Activated CD4-positive, alpha-beta T cell treated with anti-CD3 and anti-CD28 coated beads, Interleukin-2, amount 50 U/mL, for 1 hour (primary cell): ENCODE measurements at regions not wholly inside any gene's neighbourhood (a gene's known extent, or its start where the extent isn't known, plus 50 kb on each side); places are given as distances from the start of the nearest gene placed in this dataset.

Experiments used
- DNase-seq: peaks from one replicate; pipeline ENCODE4 v3.0.0-alpha.2; 2020

DNA sequence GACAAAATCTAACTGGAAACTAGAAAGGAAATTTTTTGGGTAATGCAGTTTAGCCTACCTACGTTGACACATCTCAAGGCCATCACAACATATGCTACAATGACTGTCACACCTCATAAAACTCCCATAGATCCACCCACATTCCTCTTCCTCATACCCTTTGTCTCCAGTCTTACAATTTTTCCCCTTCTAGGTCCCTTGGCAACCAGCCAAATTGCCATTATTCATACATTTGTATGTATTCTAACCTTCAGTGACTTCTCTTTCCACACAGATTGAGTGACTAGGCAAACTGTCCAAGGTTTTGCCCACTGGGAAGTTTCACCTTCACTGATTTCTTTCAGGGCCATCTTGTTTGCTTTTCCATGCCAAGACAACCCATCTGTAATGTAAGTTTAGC is 100.5 kb upstream of the TPK1 start:
- DNase-seq: no peak

DNA sequence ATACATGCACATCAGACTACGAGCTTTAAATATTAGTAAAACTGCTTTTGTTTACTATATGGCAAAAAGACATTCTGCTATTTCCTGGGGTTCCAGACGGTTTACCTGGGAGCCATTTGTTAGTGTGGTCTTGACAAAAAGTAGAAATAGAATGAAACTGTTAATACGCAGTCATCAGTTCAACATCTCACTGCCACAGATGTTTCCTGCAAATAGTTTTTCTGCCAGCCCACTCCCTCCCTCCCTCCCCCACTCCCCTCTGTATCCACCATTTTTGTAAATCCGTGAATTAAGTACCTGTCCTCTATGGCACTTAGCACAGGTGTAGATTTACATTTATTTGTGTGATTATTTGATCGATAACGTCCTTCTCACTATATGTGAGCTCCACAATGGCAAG is 74.6 kb upstream of the TPK1 start:
- no peak for DNase-seq

DNA sequence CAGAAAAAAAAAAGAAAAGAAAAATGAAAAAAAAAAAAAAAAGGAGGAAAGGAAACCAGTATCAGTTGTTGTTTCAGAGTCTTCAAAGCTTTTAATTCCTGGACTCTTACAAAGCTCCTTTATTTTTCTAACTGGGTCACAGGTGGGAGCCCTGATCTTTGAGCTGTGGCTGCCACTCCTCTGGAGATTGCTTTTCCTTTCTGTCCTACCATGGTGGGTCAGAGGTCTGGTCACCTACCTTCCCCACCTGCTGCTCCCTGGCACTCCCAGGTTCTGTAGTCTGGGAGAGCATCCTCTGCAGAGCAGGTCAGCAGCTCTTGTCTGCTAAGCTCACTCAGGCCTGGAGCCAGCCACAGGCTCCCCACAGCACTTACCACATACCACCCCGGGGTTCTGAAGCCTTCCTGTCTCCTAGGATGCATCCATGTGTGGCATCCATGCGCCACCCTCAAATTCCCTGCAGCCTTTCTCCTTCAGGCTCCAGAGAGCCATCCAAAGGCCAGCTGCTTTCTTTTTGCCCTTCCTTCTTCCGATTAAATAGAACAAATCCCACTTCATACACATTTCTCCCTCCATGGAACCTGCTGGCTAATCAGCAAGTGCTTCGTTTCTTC is 73.2 kb upstream of the TPK1 start:
- DNase-seq: no peak

DNA sequence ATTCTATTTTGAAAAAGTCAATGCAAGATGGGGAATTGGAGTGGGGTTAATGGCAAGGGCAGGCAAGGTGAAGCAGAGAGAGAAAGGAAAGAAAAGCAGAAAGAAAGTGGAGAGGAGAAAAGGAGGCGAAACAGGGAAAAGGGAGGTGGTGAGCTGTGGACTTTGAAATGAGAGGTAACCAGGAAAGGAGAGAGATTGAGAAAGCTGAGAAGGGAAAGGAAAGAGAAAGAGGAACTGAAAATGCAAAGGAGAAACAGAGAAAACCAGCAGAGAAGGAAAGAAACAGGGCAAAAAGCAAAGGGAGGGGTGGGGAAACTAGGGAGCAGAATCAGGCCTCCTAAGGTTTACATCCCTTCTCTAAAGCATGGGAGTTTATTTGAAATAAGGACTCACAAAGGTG is 72.5 kb upstream of the TPK1 start:
- no peak for DNase-seq

DNA sequence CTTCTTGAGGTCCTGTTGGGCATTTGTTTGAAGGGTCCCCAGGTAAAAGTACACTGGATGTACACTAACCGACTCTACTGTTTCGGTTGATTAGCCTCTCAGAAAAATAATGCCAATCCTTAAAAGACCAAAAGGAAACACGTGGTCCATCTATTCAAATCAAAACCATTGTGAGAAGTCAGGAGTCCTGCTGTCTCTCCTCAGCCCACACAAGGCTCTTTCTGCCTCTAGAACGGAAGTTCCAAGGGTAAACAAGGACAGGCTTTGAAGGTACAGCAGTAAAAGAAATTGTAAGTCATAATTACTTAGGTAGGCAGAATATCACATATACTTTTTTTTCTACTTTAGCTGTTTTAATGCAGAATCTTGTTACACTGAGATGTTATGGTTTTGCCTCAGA is 71.7 kb upstream of the TPK1 start:
- no peak for DNase-seq

DNA sequence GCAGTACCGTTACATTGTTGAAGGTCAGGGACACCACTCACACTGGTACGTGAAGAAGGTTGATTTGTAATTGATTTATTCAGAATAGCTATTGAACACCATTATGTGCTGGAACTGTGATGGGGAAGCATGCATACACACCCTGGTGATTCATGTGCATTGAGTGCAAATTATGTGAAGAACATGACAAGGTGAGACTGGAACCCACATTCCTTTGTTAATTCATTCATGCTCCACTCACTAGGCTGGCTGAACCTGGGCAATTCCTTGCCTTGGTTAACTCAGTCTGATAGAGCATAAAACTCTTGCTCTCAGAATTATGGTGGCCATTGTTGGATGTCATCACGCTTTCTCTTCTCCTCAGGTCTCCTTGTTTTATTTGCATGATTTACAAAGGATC is 67.3 kb upstream of the TPK1 start:
- DNase-seq: no peak

DNA sequence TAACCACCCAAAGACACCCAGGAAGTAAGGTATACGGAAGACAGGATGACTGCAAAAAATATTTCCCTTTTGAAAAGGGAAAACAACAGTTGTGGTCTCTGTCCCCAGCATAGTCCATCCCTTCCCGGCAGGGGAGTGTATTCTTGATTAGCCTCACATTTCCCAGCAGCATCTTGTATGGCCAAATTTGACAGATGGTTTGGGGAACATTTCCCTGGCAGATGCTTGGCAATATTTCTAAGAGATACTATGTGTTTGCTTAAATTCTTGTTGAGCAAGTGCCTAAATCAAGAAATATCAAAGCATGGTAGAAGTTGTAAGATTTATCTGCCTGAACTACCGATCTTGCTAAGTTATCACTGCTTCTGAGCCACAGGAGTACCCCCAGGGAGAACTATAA is 56.9 kb upstream of the TPK1 start:
- no peak for DNase-seq
